D721Med (cell line): ENCODE measurements at regions not wholly inside any gene's neighbourhood (a gene's known extent, or its start where the extent isn't known, plus 50 kb on each side); places are given as distances from the start of the nearest gene placed in this dataset.

ENCODE experiments used
- DNase-seq: peaks from one replicate; pipeline ENCODE4 v3.0.0; 2011; ENCODE audit warnings: low spot score; ENCODE audit not compliant: insufficient read length
- FAIRE-seq: peaks from 2 replicates; lab custom pipeline; 2011; peaks lifted over from hg19 to GRCh38; lab: Jason Lieb, UNC
- CTCF ChIP-seq: IDR thresholded peaks from 2 replicates; pipeline ENCODE4 v1.5.1; 2012; ENCODE audit warnings: mild to moderate bottlenecking, control low read depth; ENCODE audit not compliant: insufficient read depth; ENCODE audit errors: missing control alignments

GRCh38 chr4:124464836-124465235 is 247.7 kb downstream of the ANKRD50 start:
- no peak for TF ChIP-seq CTCF
- no peak for DNase-seq
- FAIRE-seq = no peak

- TF ChIP-seq CTCF = no peak
- FAIRE-seq = no peak
- DNase-seq = no peak
Observed at GRCh38 chr4:124468360-124468759, 244.2 kb downstream of the ANKRD50 start.

DNA sequence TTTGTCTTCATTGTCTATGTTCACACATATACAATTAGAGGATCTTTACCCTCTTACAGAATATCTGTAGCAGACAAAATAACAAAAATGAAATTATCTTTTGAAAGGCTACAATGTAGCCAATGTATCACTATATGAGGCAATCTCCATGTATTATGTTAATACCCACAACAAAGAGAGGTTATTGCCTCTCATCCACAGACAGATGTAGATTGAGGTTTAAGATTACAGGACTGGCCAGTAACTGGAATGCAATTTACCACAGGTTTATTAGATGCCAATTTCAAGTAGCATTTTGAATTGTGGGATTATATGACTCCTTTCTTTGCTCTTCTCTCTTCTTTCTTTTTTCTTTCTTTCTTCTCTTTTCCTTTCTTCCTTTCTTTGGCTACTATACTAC is 242.6 kb downstream of the ANKRD50 start:
- FAIRE-seq (no peak), DNase-seq (no peak)
- TF ChIP-seq CTCF = no peak

DNA sequence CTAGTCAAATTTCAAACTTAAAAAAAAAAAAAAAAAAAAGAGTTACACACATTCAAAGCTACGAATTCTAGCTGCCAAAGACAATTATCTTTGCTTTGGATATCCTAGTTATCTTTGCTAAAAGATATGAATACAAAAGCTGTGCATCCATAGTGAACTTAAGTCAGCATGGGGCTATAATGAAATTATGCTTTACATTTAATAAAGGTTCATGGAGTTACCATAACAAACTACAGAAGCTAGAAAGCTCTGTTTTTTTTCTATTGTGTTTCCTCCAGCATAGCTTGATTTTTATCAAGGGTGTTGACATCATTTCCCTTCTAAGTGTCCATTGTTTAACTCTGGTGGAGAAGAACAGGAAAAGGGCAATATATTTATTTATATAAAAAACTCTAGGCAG is 234.1 kb downstream of the ANKRD50 start:
- no peak for DNase-seq
- TF ChIP-seq CTCF = no peak
- no peak for FAIRE-seq

- no peak for TF ChIP-seq CTCF
- no peak for FAIRE-seq
- DNase-seq = no peak
Observed at GRCh38 chr4:124480061-124480460, 232.5 kb downstream of the ANKRD50 start.

DNA sequence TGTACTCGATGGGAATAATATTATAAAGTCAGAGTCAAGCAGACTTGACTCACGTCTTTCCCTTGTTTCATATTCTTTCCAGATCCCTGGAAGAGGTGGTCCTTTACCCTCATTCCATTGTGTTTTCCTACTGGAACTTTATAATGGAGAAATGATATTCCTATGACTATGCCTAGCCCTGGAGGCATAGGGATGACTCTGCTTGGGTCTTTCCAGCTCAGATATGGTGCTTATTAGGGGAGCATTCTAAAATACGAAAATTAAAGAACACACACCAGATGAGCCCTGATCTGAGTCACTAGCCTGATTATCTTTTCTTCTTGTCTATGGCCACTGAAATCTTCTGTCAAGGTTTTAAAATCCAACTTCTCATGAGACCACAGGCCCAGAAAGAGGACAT is 231.4 kb downstream of the ANKRD50 start:
- TF ChIP-seq CTCF = no peak
- FAIRE-seq (peak; percentile 16), DNase-seq (no peak)

- TF ChIP-seq CTCF = no peak
- DNase-seq (no peak), FAIRE-seq (no peak)
Observed at GRCh38 chr4:124483048-124483906, 229.3 kb downstream of the ANKRD50 start.
